GM12872 (cell line): ENCODE measurements at regions not wholly inside any gene's neighbourhood (a gene's known extent, or its start where the extent isn't known, plus 50 kb on each side); places are given as distances from the start of the nearest gene placed in this dataset.

Source experiments
- CTCF ChIP-seq: IDR thresholded peaks from 3 replicates; pipeline ENCODE4 v1.5.1; 2011; ENCODE audit warnings: low read depth, mild to moderate bottlenecking, low read length, moderate library complexity; ENCODE audit not compliant: insufficient read depth

- no peak for TF ChIP-seq CTCF
Measured at GRCh38 chr10:9172276-9172675, 1117.8 kb downstream of the GATA3 start.

GRCh38 chr10:9175200-9175599 is 1120.7 kb downstream of the GATA3 start:
- no peak for TF ChIP-seq CTCF

- TF ChIP-seq CTCF, result no peak
Measured at GRCh38 chr10:9188022-9188810, 1133.7 kb downstream of the GATA3 start.

- no peak for TF ChIP-seq CTCF
Measured at GRCh38 chr10:9189448-9189847, 1135.0 kb downstream of the GATA3 start.

GRCh38 chr10:9193120-9193519 is 1138.6 kb downstream of the GATA3 start:
- no peak for TF ChIP-seq CTCF

- TF ChIP-seq CTCF, result no peak
Measured at GRCh38 chr10:9195385-9195784, 1140.9 kb downstream of the GATA3 start.

GRCh38 chr10:9198611-9199010 is 1144.1 kb downstream of the GATA3 start:
- TF ChIP-seq CTCF, result no peak

GRCh38 chr10:9205558-9205957 is 1151.1 kb downstream of the GATA3 start:
- TF ChIP-seq CTCF, result no peak
